Urothelium cell line (cell line): ENCODE measurements at regions not wholly inside any gene's neighbourhood (a gene's known extent, or its start where the extent isn't known, plus 50 kb on each side); places are given as distances from the start of the nearest gene placed in this dataset.

Experiments used
- DNase-seq: peaks from one replicate; pipeline ENCODE4 v3.0.0; 2011; ENCODE audit warnings: low spot score, mixed read lengths
- FAIRE-seq: peaks from 2 replicates; lab custom pipeline; 2011; peaks lifted over from hg19 to GRCh38; lab: Jason Lieb, UNC

DNA sequence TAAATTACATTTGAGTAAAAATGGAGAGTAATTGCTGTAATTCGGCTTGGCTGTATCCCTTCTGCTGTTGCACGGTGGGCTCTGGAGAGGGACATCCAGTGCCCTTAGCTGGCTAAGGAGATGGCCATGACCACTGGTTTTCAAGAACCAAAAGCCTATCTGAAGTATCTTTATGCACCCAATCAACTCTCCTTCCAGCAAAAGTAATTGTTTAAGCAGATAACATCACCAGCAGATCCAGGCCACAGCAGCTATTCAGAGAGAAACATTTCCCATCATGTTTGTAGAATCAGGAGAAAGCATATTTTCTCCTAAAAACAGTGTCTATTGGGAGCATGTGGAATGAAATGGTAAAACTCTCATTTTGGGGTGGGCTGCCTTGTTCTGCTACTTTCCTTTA is 514.5 kb upstream of the RGMA start:
- FAIRE-seq (no peak), DNase-seq (no peak)

DNA sequence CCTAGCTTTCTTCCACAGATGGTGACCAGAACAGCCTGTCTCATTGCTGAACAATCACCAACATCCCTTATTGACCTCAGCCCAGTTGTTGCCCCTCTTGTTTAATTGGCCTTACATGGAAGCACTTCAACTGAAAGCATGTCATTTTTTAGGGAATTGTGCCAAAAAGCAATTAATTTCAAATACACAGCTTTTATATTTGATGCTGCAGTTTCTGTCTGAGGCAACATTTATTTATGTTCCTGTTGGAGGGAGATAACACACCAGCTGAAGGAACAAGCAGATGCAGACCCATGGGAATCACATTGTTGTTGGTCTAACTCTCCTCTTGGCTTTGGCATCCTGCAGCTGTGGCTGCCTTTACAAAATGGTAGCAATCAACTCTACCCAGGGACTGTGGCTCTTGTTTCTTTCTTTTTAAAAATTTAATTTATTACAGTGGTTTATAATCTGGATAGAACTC is 498.1 kb upstream of the RGMA start:
- FAIRE-seq: no peak
- no peak for DNase-seq

DNA sequence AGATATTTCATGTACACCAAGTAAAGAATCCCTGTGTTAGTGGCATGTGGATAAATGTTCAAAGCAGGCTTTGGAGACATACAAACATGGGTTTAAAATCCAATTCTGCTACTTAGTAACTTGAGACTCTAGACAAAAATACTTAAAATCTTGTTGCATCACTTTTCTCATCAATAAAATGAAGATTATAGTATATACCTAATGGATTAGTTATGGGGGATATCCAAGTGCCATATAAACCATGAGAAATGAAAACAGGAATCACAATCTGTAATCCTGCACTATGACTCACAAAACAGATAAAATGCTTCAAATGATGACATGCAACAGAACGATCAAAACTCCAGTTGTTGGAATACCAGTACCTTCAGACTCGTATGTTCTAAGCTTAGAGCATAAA is 496.0 kb upstream of the RGMA start:
- DNase-seq: no peak
- FAIRE-seq: no peak

DNA sequence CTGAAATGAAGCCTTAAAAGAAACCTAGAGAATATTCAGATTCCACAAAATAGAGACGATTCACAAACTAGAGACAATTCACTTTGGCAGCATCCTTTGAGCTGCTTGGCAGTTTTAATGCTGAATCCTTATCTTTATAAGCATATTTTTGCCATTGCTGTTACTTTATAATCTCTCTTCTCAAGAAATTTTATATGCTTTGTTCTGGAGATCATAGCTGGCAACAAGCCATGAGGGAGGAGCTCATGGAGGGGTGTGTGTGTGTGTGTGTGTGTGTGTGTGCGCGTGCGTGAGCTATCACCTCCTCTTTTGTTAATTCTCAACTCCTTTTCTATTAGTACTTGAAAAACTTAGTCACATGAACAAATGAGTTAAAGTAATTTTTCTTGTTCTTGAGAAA is 495.0 kb upstream of the RGMA start:
- no peak for DNase-seq
- FAIRE-seq: no peak

DNA sequence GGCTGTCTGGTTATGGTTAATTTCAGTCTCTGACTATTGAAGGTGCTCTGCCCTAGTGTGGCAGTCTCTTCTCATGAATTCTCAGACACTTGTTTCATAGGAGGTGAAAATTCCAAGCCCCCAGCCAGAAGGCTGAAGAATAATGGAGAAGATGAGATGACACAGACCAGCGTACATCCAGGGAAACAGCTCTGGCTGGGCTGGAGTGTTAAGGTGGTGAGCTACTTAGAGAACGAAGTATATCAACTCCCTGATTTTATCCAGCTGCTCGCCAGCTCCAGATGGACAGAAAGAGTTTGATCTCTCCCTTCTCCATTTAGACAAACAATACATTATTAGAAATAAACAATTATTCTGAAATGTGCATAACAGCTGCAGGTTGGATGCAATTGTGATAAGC is 494.5 kb upstream of the RGMA start:
- no peak for DNase-seq
- no peak for FAIRE-seq

DNA sequence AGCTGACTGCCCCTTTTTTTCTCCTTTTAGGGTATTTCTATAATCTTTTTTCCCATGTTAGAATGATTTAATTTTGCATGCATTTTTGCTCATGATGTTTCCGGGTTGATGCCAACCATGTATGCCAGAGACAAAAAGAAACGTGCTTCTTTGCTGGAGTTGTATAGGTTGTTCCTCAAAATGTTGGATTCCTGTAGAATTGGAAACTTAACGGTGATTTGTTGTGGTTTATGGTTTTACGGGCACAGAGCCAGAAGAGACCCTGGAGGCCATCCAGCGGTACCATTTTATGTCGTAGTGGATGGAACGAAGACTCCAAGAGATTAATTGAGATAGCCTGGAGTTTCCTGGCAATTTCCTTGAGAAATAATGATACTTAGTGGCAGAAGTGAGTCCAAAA is 481.5 kb upstream of the RGMA start:
- FAIRE-seq: no peak

DNA sequence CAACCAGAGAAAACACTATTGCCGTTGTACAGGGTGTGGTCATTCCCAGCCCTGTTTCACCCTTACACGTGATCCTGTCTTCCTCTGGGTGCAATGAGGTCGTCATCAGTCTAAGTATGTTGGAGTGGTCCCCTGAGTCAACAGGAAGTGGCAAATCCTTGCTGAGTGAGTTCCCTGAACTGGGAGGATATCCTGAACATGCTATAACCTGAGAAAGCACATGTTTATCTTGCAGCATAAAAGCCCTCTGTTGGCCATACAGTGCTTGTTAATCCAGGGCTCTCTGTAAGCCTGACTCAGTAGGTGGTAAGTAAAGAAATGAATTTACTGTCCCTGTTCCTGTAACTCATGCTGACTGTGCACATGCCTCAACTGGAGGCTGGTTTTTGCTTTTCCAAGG is 477.8 kb upstream of the RGMA start:
- DNase-seq: peak; percentile 36

More for the DNA sequence above, 481.5 kb upstream of the RGMA start:
- DNase-seq: no peak

DNA sequence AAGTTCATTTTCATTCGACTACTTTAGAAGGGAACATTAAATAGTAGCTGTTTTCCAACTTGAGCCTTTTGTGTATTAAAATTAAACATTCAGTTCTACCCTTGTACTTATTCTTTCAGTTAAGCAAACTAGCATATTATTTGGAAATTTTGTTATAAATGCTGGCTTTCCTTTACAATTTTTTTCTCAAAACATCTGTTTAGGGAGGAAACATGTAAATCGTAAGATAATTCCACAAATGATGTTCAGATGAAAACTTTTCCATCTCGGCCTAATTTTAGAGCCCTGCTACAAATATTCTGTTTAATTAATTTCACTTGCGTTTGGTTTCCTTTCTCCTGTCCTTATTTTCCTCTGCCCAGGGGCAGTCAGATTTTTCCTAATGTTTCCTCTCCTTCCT is 476.2 kb upstream of the RGMA start:
- no peak for FAIRE-seq
- DNase-seq: no peak

More for the DNA sequence above, 477.8 kb upstream of the RGMA start:
- FAIRE-seq: peak; percentile 37

DNA sequence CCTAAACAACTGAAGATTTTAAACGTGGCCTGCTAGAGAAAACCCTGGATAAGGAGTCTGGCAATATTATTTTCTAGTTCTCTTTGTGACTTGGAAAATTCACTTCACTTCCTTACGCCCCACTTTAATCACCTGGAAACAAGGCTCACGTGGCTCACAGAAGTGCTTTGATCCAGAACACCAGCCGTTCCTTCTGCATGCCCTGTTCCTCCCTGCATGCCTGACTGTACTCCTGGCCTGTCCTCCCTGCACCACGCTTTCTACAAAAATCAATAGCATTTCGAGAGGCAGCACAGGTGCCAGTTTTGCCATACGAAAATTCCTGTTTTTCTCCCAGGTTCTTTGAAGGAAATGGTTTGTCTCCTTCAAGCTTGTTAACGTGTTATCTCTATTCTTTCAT is 474.2 kb upstream of the RGMA start:
- FAIRE-seq (no peak), DNase-seq (no peak)

DNA sequence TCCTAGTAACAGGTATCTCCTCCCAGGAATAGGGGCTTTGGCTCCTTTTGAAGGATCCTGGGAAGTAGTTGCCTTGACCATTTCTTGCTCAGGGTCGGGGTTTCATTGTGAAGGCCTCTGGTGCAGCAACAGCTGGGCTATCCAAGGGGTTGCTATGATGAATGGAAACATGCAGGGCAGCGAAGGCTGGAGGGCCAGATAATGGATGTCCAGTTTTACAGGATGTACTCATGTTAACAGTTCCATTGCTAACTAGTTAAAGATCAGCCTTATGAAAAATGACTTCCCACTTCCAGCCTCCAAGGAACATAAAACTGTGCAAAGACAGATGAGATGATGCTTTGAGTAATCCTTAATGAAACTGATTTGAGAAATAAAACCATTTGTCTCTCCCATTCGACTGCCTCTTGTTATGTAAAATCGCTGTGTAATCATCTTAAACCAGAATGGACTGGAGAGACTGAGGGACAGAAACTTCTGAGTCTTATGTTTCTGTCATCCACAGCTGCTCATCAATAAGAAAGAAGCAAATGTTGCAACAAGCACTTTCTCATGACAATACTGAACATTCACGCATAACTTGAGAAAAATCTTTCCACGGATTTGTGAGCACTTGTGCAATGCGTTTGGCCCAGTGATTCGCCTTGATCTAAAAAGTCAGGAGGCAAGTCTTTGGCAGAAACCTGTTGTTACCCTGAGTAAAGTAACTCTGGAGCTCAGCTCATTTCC is 473.5 kb upstream of the RGMA start:
- DNase-seq: no peak
- no peak for FAIRE-seq

DNA sequence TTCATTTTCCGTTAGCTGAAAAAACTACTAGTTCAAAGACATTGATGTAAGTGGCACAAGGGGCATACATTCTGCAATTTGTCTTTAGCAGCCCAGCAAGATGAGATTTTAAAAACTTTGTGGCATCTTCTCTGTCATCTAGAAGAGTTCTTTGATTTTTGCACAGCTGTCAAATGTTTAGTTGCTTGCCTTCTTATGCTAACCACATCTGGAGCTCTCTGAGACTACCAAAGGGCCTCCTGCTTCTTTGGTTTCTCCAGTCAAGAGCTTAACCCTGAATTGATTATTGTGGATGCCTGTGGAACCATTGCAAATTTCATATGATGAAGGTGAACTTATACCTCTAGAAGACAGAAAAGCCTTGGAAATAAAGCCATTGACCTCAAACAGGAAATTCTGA is 468.7 kb upstream of the RGMA start:
- no peak for DNase-seq
- FAIRE-seq: no peak

DNA sequence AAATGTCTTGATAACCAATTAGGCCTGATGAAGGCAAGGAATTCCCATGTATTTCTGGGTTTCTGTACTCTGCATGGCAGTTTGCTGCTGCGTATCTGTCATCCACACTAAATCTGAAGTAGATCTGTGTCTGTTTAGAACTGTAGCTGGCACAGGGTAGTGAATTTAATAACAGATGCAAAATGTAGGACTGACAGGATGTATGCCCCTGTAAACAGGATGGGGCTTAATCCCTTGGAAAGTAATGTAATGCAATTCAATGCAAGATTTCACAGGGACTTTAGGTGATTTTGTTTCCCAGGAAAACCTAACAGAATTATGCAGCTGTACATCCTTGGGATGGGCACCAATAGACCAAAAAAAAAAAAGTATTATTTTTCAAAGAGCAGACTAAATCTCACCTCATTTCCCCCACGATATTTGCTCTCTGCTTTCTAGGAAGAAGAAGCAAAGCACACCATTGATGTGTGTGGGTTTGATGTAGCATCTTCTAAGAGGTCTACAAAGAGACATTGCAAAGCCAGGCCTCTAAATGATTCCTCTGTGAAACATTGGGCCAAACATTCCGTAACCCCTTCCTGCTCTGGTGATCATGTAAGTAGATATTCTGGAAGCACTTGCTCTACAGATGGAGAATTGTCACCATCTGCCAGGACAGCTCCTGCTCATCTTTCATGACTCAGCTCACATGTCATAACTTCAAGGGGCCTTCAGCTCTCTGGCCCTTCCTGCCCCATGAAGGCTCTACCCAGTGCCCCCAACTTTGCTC is 464.3 kb upstream of the RGMA start:
- DNase-seq (no peak), FAIRE-seq (no peak)

DNA sequence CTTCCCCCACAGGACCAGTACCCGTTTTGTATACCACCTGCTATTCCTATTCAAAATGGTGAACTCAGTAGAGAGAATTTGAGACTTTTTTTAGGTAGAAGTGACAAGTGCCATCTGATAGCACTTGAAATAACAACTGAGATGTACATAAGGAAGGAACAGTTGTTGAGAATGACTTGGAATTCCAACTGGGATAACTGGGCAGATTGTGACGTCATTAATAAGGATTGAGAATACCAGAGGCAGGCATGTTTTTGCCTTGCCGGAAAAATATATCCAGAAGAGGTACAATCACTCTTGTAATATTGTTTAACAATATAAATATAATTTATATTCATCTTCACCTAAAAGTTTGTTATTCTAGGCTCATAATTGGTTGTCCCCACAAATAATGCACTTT is 454.1 kb upstream of the RGMA start:
- DNase-seq: no peak
- FAIRE-seq: no peak

DNA sequence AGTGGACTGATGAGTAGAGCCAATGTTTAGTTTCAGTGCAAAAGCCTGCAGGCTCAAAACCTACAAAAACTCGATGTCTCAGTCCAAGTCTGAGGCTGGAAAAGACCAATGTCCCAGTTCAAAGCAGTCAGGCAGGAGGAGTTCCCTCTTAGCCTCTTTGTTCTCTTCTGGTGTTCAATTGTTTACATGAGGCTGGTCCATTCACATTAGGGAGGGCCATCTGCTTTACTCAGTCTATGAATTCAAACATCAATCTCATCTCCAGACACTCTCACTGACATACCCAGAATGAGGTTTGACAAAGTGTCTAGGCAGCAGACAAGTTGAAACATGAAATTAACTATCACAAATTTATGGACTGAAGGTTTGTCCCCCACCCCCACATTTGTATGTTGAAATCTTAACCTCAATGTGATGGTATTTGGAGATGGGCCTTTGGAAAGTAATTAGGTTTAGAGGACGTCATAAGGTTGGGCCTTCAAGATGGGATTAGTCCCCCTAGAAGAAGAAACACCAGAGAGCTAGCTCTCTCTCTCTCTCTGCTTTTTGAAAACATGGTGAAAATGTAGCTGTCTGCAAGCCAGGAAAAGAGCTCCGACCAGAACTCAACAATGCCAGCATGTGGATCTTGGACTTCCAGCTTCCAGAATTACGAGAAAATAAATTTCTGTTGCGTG is 438.5 kb upstream of the RGMA start:
- no peak for FAIRE-seq
- no peak for DNase-seq

DNA sequence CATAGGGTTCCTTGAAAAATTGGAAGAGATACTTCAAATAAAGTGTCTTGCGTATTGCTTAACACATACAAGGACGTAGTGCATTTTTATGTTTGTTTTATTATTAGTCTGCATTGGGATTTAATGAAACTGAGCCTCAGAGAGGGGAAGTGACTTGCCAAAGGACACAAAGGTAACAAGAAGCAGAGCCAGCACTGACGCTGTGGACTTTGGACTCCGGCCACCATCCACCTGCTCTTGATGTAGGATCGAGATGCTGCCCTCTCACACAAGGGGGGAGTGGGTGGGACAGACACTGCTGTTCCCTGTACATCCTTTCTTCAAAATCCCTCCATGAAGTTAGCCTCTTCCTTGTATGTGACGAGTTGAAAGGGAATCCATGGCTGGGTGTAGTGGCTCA is 435.4 kb upstream of the RGMA start:
- DNase-seq (no peak), FAIRE-seq (no peak)

DNA sequence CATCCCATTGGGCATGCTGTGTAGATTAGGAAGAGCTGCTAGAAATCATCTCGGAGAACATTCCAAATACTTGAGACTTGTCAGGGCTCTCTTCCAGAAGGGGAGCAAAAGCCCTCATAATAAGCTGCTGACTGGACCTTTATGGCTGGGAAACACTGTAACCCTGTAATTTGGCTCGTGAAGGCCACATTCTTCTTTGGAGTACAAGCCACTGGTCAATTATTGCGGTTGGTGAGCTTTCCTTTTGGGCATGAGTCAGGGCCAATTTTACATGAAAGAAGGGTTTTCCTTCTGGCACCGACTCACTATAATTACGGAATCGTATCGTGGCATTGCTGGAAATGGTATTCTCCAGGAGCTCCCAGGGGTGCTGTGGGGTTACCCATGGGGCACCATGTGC is 434.5 kb upstream of the RGMA start:
- no peak for FAIRE-seq
- peak; percentile 42 for DNase-seq

DNA sequence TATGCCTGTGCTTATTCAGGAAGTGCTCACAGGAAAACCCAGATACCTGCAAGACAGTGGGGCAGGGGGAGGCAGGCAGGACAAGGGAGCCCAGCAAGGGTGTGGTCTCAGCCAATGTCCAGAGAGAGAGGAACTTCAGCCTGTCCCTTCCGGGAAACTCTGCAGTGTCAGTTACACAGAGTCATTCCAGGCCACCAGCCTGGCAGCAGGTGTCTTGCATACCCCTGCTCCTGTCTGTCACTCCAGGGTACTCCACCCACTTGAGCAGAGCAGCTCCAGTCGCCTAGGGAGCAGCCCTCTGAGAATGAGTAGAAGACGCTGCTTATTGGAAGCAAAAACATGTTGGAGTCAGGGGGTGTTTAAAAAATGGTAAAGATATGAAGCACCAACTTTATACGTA is 431.2 kb upstream of the RGMA start:
- no peak for FAIRE-seq
- DNase-seq: no peak

DNA sequence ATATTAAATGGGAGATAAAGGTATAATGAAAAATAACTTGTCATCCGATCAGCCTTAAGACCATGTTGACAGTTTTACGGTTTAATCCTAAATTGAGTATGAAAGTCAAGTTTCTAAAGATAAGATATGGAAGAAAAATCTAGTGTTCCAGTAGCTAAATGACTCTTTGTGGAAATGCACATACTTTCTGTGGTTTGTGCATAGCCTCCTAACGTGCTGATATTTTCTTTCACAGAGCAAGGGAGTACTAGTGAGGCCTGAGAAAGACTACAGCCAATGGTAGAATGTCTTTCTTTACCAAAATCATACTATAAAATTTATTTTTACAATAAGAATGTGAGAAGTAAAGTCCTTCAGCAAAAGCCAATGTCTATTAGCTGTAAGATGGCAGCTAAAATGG is 430.6 kb upstream of the RGMA start:
- FAIRE-seq: no peak
- no peak for DNase-seq

DNA sequence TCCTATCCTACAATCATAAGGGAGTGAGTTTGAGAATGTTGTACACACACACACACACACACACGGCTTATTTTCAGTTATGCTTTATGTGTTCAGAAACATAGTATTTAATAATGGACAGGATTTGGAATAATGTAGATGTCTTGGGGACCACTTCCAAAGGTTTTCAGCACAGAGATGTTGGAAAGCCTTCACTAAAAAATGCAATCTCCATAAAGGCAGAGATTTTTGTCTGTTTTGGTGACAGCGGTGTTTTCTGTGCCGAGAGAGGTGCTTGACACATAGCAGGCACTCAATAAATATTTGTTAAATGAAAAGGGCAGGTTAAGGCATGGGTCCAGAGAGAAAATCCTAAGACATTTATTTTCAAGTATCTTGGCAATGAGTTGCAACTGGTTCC is 428.2 kb upstream of the RGMA start:
- FAIRE-seq: no peak

DNA sequence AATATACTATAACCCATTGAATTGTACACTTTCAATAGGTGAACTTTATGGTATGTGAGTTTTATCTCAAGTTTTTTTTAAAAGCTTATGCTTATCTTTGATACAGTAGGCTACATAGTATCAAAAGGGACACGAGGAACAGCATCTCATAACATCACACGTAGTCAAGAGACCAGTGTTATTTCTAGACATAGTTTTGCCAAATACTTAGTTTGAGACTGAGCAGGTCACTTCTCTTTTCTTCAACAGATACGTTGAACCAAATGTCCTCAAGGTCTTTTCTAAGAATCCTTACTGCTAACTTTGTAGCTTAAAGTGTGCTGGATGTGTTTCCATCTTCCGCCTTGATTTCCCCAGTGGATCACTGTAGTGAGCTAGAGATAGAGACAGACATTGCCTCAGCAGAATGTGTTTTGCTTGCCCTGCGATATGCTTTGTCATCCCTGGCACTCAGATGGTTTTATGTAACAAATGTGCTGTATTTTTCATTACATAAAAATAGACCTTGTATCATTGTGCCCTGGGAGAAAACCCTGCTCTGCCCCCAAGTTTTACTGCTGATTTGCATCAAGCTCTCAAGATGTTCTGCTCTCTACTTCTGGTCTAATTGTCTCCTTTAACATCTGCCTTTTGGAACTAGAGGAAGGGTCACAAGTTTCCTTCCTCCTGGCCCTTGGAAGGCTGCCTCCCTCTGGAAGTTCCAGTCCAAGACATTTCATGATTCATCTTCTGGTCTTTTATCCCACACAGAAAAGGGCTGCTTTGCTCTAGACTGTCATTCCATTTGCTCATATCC is 426.4 kb upstream of the RGMA start:
- FAIRE-seq: no peak
- DNase-seq: no peak

More for the DNA sequence above, 428.2 kb upstream of the RGMA start:
- no peak for DNase-seq

DNA sequence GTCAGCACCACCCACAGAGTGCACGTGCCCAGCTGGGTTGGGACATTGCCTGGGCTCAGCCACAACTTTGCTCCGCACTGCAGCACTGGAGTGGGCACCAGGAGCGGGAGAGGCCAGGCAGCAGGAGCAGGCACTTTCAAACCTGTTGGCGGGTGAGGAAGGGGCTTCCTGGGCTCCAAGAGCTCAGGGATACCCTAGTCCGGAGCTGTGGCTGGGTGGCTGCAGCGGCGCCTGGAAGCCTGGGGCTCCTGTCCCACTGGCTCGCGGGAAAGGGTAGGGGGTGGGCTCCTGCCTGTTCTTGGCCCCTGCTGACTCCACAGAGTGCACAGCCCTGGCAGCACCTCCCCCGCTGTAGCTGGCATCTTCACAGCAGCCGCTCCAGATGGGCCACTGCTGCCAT is 417.6 kb upstream of the RGMA start:
- DNase-seq: no peak
- peak; percentile 5 for FAIRE-seq
